Left ventricle myocardium superior (tissue), 1 donor: ENCODE measurements at regions not wholly inside any gene's neighbourhood (a gene's known extent, or its start where the extent isn't known, plus 50 kb on each side); places are given as distances from the start of the nearest gene placed in this dataset.
A peak's percentile ranks its signal among the peaks of the same experiment; 100 is the strongest.
"Not testable (repeated sequence)": the region's sequence is repeated elsewhere in the genome, so short reads cannot be mapped to it uniquely, and the experiment has no call there.

Experiments used
- ATAC-seq: fragments of 200-7000 bp; cut with Tn5 transposase; one replicate; pipeline ENCODE4 v1.9.1; 2020; ENCODE audit warnings: mild to moderate bottlenecking, moderate library complexity
- DNase-seq: peaks from one replicate; pipeline ENCODE4 v3.0.0-alpha.2; 2020
- intact Hi-C: fragments of 100-400 bp; cut with micrococcal nuclease; formaldehyde crosslinking; loops from one replicate; pipeline ENCODE4 v1.11.0; 2022
- donor health status: DM: no; HTN: yes; CAD: no; lungs with severe emphysema.

DNA sequence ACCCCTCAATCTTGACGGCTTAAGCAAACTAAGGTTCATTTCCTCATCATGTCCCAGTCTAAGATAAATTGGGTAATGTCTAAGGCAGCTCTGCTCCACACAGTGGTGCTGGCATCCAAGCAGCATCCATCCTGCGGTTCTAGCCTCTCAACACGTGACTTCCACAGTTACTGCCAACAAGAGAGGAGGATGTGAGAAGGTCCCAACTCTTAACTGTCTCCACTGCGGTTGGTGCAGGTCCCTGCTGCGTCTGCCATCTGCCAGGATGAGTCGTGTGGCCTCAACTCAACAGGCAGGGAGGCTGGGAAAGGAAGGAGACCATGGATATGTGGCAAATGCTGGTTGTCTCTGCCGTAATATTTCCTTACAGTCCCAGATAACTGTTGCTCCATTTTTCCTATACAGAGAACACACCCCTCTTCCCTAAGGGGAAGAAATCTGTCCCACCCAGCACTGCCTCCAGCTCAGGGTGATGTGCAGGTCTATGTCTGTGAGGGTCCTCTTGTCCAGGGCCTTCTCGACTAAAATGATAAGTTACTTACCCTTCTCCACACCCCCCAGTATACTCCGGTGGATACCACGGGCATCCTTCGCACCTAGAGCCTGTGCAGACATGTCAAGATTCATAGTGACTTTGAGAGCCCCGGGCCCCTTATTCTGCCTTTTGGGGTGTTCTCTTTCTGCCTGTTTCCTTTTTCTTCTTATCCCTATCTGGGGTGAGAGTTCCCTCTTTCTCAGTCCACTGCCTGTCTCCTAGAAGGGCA, 64.7 kb downstream of the KCNJ18 start:
- ATAC-seq (no peak), DNase-seq (no peak)
- intact Hi-C loops, result no loop called here

DNA sequence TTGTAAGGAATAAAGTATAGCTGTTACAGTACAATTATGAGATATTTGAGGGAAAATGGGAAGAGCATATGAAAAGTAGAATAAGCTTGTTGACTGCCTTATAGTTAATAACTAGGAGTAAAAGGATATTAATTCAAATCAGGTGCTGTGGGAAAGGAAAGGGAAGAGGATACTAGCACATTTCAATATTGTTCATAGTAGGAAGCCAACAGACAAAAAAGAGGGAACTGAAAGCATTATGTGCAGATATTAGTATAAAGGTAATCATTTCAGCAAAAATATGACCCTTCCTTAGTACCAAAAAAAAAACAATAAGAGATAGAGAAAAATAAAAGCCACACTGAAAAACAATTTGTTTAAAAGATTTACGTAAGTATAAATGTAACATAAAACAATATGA, 67.3 kb downstream of the KCNJ18 start:
- intact Hi-C loops, DNase-seq, ATAC-seq: not testable (repeated sequence)

DNA sequence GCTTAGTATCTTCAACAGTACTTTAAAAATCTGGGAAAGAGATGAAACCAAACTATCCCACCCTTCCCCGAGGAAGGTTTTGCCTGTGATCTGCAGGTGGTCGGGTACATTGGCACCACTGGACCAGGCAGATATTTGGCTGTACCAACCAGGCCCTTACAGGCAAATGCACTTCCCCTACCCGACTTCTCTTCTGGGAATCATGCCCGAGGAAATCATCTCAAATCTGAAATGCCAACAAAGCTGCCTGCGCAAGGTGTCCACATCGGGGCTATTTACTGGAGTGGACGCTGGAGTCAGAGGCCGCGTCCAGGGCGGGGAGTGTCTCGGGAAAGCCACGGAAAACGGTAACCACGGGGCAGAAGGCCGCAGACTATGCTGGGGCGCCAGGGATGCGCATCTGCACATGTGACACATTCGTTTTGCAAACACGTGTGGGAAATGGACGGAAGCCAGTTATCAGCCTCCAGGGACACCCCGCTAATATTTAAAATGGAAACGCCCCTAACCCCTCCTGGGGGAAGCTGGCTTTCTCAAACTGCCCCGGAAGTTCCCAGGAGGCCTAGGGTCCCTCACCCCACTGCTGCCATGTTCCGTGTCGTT, 71.5 kb downstream of the KCNJ18 start:
- intact Hi-C loops, ATAC-seq, DNase-seq: not testable (repeated sequence)

DNA sequence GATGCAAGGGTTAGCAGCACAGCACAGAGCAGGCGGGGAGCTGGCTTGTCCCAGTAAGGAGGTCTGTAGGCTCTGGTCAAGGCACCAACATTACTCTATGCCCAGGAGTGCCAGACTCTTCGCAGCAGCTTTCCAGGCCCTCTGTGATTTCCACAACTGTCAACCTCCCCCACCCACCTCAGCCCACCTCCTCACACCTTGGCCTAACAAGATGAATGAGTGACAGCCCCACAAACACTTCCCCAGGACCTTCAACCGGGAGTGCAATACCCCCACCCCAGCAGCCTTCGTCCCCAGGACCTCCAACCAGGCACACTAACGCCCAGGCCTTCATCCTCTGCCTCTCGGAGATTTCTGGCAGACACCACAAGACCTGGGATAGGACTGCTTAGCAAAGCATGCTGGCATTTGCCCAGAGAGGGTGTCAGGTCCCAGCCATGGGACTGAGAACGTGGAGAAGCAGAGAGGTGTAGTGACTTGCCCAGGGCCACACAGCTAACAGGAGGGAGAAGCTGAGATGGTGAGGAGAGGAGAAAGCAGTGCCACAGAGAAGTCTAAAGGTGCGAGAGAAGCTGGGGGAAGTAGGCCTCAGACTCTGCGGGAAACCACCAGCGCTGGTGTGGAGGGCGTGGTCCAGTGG, 73.4 kb downstream of the KCNJ18 start:
- intact Hi-C loops, ATAC-seq, DNase-seq: not testable (repeated sequence)

DNA sequence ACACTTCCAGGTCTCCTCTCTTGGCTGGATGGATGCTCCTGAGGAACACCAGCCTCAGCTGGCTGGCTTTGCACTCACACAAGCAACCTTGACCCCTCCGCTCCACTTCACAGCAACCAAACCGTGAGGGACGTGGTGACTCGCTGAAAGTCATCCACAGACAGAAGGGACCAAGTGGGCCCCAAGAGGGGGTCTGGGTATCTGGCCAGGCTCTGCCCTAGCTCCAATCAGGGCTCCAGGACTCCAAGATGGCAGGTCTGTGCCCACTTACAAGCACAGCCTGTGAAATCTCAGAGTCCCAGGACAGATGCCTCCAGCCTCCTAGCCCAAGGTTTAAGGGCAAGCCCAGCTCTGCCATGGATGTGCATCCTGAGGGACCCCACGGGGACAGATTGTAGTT, 74.2 kb downstream of the KCNJ18 start:
- DNase-seq, ATAC-seq, intact Hi-C loops: not testable (repeated sequence)

DNA sequence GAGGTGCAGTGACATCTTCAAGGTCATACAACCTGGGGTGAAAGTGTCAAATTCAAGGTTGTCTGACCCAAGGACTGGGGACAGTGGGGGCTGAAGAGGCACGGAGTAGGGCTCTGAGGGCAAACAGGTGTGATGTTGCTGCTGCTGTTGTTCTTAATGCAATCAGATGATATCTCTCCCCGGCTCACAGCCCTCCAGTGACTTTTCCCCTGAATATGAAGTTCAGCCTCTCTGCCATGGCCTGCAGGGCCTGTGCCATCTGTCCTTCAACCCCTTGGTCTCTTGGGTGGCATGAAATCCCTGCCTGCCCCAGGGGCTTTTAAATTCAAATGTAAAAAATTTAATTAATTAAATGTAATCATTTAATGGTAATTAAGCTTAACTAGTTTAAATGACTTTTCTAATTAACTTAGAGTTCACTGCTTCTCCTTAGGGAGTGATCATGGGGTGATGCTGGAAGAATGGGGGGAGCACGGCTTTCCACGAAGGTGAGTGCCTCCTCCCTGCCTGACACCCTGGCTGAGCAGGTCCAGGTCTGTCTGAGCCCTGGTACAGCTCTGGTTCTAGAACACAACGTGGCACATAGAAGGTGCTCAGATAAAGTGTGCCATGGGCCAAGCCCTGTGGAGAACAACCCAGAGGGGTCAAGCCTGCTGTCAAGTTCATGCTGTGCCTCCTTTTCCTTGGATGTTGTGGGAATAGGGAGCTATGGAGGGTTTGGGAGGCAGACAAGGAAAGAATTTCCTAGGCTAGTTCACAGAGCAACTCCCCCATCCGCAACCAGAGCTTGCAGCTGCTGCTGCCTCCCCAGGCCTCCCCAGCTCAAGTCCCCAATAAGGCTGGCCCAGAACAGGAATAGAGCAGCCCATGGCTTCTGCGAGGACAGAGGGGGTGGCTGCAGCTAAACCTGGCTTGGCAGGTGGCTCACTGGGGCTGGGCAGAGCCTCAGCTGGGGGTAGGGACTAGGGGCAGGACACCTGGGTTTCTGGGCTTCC, 75.1 kb downstream of the KCNJ18 start:
- intact Hi-C loops, DNase-seq, ATAC-seq: not testable (repeated sequence)

DNA sequence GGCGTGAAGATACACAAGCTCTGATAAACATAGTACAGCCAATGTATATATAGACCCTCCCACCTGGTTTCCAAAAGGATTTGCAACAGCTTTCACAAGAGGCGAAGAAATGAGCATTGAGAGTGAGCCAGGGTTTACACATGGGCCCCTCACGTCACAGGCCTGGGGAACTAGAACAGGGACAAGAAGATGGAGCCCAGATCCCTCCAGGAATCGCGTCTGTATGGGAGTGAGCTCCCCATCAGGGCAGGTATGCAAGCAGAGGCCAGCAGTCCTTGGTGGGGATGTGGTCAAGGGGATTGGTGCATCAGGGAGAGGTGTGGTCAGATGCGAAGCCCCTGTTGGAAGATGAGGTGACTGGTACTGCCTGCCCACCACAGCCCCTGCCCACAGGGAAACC, 75.9 kb downstream of the KCNJ18 start:
- intact Hi-C loops, ATAC-seq, DNase-seq: not testable (repeated sequence)

DNA sequence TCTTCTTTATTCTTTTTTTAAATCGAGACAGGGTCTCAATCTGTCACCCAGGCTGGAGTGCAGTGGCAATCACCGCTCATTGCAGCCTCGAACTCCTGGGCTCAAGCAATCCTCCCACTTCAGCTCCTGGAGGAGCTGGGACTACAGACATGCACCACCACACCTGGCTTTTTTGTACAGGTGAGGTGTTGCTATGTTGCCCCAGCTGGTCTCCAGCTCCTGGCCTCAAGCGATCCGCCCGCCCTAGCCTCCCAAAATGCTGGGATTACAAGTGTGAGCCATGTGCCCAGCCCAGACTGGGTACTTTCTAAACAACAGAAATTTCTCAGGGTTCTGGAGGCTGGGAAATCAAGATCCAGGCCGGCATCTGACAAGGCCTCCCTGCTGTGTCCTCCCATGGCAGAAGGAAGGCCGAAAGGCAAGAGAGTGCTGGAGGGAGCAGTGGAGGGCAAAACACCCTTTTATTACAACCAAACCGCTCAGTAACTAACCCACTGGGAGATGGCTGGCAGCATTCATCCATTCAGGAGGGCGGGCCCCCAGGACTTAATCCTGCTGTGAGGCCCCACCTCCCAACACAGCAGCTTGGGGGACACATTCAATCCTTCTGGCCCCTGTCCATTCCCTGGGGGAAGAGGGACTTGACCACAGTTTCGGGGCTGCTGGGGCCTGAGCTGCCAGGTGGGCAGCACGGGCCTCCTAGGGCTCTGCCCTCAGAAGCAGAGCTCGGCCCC, 76.6 kb downstream of the KCNJ18 start:
- intact Hi-C loops, DNase-seq, ATAC-seq: not testable (repeated sequence)

DNA sequence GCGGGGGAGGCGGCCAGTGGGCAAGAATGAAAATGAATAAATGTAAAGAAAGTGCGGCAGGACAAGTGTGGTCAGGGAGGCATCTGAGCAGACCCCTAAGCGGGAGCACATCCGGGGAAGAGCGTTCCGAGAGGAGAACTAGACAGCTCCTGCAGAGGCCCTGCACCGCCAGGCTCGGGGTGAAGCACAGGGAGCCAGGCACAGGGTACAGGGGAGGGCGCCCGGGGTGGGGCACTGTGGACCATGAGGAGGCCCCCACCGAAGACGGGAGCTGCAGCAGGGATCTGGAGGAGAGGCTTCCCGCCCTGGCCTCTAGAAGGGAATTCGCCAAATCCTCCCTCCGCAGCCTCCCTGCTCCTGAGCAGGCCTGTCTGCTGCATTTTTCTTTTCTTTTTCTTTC, 77.5 kb downstream of the KCNJ18 start:
- DNase-seq, ATAC-seq, intact Hi-C loops: not testable (repeated sequence)

DNA sequence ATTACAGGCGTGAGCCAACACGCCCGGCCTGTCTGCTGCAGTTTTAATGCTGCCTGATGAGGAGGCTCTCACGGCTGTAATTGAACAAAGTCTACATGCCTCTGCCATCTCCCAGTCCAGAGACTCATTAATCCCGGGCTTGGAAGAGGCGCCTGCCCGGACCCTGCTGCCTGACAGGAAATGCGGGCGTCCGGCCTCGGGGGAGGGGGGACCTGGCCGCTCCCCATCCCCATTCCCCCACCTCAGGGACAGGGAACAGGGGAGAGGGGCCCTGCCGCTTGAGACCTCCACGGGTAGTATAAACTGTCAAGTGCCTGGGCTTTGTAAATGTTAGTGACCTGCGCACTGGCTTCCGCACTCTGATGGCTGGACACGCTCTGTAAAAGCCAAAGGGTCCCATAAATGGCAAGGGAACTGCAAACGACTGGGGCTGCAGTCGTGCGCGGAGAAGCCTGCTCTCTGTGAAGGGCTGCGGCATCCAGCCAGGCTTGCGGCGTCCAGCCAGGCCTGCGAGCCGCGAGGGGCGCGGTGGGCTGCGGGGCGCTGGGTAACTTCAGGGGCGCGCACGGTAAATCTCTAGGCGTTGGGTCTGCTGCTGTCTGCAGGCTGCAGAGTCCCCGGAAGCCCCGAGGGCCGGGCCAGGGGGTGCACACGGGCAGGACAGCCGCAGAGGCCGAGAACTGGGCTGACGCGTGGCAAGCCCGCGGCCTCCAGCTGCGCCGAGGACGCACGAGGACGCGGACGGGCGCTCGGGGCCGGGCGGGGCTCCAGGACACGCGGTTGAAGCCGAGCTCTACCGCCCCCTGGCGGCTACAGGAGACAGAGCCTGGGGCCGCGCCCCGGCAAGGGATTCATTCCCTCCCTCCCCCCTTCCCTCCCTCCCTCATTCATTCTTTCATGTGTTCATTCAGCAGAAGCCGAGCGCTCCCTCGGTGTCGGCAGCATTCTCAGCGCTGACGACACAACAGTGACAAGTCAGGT, 78.4 kb downstream of the KCNJ18 start:
- intact Hi-C loops, DNase-seq: not testable (repeated sequence)
- ATAC-seq, result peak; percentile 96

DNA sequence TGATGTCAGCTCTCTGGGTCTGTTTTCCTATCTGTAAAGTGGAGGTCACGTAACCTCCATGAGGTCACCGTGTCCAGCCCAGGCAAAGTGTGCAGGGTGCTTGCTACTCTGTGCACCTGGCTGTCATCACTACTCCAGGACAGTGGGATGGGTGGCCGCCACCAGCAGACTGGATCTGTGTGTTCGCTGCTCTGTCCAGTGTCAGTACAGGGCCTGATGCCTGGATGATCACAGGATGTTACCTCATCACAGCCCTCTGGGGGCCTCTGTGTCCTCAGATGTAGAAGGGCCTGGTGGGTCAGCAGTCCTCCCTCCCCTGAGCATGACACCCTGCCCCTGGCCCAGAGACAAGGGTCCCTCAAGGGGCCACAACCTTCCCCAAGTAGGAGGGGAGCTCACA, 80.0 kb downstream of the KCNJ18 start:
- ATAC-seq (no peak), DNase-seq (no peak)
- intact Hi-C loops, result no loop called here

DNA sequence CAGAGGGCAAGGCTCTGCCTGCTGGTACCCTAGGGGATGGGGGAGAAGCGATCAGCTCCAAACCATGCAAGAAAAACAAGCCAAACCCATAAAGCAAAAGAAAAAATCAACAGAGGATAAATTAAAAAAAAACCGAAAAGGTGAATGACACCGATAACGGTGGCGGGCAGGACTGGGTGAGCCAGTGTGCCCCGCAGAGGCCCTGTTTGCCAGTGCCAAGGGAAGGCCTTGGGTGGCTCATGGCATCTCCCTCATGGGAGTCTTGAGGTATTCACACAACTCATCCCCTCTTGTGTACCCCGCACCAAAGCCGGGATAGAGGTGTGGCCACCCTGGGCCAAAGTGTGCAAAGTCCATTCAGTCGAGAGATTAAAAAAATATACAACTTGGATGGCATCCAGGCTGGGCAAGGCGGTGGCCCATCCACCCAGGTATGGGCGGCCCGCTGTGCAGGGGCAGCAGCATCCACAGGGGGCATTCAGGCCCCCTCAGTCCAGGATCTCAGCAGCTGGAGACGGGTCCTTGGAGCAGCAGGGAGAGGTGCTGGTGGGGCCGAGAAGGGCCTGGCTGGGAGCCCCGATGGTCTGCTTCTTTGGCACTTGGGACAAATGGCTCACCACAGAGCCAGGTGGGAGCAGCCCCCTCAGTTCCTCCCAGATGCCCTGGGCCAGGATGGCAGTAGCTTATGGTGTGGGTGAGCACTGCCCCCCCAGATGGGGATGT, 80.8 kb downstream of the KCNJ18 start:
- DNase-seq, intact Hi-C loops, ATAC-seq: not testable (repeated sequence)

DNA sequence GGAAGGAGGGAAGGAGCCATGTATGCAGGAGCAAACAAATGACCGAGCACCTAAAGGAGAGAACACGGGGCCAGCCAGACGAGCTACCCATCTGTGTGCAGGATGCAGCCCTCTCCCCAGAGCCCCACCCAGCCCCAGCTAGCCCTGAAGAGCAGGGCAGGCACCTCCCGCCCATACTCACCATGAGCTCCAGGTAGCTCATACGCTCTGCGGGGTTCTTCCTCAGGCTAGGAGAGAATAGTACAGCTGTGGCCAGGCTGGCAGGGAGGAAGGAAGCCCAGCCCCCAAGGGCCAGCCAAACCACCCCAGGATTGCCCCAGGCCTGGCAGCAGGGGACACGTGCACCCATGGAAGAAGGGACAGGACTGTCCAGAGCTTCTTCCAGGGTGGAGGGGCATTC, 81.9 kb downstream of the KCNJ18 start:
- DNase-seq (no peak), ATAC-seq (no peak)
- intact Hi-C loops, result no loop called here

DNA sequence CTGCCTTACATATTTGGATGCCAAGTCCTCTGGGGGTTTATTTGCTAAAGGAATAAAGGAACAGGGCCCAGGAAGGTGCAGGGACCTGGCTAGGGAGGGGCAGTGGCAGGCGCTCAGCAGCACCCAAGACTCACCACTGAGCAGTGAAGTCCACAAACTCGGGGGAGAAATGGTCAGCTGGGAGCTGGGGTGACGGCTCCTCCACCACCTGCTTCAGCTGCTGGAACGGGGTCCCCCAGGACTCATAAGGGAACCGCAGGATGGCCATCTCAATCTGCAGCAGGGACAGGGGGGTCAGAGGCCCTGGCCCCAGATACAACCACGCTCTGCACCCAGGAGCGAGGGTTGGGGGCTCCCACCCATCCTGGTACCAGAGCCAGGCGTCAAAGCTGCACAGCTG, 83.2 kb downstream of the KCNJ18 start:
- DNase-seq, intact Hi-C loops, ATAC-seq: not testable (repeated sequence)

DNA sequence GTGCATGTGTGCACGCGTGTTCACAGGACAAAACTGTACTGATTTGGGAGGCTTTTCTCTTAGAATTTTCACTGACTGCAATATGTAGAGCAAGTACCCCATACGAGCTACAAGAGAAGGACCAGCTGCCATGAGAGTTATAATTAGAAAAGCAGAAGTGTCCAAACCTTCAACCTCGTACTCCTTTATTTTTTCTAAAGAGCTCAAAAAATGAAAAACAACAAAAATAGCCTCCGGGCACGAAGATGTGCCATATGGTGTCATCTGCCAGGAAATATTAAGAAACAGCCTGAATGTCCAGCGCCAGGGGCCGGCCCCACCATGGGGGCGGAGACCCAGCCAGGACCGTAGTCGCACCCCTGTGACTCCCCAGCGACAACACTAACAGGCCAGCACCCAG, 84.6 kb downstream of the KCNJ18 start:
- ATAC-seq, intact Hi-C loops, DNase-seq: not testable (repeated sequence)

DNA sequence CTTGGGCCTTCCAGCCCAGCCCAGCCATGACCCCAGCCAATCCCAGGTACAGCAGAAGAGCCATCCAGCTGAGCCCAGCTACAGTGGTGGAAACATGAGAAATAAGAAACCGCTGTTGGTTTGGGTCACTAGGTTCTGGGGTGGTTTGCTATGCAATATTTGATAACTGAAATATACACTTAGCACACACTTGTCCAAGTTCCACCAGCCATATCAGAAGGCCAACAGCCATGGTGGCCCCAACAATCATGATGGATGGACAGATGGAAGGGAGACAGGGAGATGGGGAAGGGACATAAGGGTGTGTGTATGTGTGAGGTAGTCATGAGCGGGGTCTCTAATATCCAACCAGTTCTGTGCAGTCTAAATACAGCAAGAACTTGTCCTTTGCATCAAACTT, 86.5 kb downstream of the KCNJ18 start:
- ATAC-seq, intact Hi-C loops, DNase-seq: not testable (repeated sequence)
